ENCODE measurements at regions not wholly inside any gene's neighbourhood (a gene's known extent, or its start where the extent isn't known, plus 50 kb on each side); places are given as distances from the start of the nearest gene placed in this dataset. TPM values are rescaled to one million over a fixed set of nuclear protein-coding genes. Genes with fewer than 3 reads are reported as not detected.

Small RNA genes lying in the stretch of these regions (small RNA-seq; reads per million reads assigned to genes)
- gene AC018710.1 (ENCODE audit: low replicate concordance) (not detected), gene AC019235.1 (ENCODE audit: low replicate concordance) (not detected), gene MIR1305 (ENCODE audit: low replicate concordance) (0.06 reads per million), gene RF00571 (ENCODE audit: low replicate concordance) (not detected), gene RN7SKP13 (ENCODE audit: low replicate concordance) (not detected), gene RNA5SP173 (ENCODE audit: low replicate concordance) (0.08 reads per million), gene RNU1-45P (ENCODE audit: low replicate concordance) (not detected)

Measured in spinal cord (tissue), 1 donor.